Ectodermal cell (in vitro differentiated cells): ENCODE measurements at regions not wholly inside any gene's neighbourhood (a gene's known extent, or its start where the extent isn't known, plus 50 kb on each side); places are given as distances from the start of the nearest gene placed in this dataset.

ENCODE experiments used
- H3K27ac ChIP-seq: 2 replicates; pipeline ENCODE4 v1.7.0; 2013; ENCODE audit warnings: mild to moderate bottlenecking, low read depth, low read length; ENCODE audit not compliant: insufficient read depth, poor library complexity, severe bottlenecking
- H3K27me3 ChIP-seq: 2 replicates; pipeline ENCODE4 v1.7.0; 2013; ENCODE audit warnings: mild to moderate bottlenecking, low read length; ENCODE audit not compliant: insufficient read depth, control insufficient read depth, poor library complexity, severe bottlenecking
- H3K36me3 ChIP-seq: one replicate; pipeline ENCODE4 v1.7.0; 2013; ENCODE audit warnings: low read length; ENCODE audit not compliant: control insufficient read depth, insufficient read depth
- H3K4me1 ChIP-seq: one replicate; pipeline ENCODE4 v1.7.0; 2013; ENCODE audit warnings: low read length; ENCODE audit not compliant: control insufficient read depth, insufficient read depth
- H3K4me3 ChIP-seq: 2 replicates; pipeline ENCODE4 v1.7.0; 2013; ENCODE audit warnings: low read depth, low read length, control low read depth; ENCODE audit not compliant: insufficient read depth
- H3K9me3 ChIP-seq: 2 replicates; pipeline ENCODE4 v1.7.0; 2013; ENCODE audit warnings: mild to moderate bottlenecking, low read length, moderate library complexity; ENCODE audit not compliant: control insufficient read depth
- WGBS, 2 experiments: methylation state at CpG; one replicate each; pipeline ENCODE4 v1.1.7; 2013; ENCODE audit warnings: missing lambda C conversion rate in 2 of 2; 5-methylcytosine and 5-hydroxymethylcytosine counted together

DNA sequence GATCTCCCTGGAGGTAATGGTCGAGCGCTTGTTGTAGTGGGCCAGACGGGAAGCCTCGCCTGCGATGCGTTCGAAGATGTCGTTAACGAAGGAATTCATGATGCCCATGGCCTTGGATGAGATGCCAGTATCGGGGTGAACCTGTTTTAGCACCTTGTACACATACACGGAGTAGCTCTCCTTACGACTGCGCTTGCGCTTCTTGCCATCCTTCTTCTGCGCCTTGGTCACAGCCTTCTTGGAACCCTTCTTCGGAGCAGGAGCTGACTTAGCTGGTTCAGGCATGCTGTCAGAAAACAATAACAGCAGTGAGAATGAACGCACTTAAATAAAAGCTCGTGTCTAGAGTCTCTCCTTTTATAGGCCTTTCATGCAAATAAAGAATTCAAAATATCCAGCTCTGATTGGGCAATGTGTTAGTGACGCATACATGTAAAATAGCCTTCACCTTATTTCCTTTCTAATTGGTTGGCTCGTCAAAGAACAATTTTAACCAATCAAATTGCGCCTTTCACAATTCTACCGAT lies 129.2 kb downstream of the HFE start:
- H3K27ac ChIP-seq = peak overlapping the region; percentile 99
- H3K36me3 ChIP-seq = no peaks in the 10 kb centered on the region
- WGBS, 2 experiments = 5 to 7% methylated on average over 22 of the region's 22 CpGs
- H3K4me3 ChIP-seq = peak overlapping the region; percentile 84
- H3K4me1 ChIP-seq = peaks cover 3% of the 10 kb centered on the region
- no peaks in the 10 kb centered on the region for H3K27me3 ChIP-seq
- no peaks in the 10 kb centered on the region for H3K9me3 ChIP-seq

DNA sequence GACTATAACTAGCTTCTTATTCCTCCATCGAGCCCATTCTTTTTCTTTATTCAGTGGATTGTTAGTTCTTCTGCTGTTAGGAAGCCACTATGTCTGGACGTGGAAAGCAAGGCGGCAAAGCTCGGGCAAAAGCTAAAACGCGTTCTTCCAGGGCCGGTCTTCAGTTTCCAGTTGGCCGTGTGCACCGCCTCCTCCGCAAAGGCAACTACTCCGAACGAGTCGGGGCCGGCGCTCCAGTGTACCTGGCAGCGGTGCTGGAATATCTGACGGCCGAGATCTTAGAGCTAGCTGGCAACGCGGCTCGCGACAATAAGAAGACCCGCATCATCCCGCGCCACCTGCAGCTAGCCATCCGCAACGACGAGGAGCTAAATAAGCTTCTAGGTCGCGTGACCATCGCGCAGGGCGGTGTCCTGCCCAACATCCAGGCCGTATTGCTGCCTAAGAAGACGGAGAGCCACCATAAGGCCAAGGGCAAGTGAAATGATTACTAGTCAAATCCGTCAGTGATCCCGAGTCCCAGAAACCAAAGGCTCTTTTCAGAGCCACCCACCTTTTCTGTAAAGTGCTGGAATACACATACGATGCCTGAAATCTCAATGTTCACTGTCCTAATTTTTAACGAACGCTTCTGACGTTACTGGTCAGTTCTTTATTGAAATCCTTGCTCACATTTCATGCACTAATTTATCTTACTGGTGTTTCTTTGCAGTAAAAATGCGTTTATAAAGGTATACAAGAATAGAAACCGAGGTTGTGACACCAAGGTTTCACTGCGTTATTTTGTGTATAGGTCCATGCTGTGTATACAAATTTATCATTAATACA lies 129.9 kb downstream of the HFE start:
- Histone ChIP-seq H3K4me1 (peaks cover 3% of the 10 kb centered on the region), H3K36me3 (no peaks in the 10 kb centered on the region), H3K4me3 (peak overlapping the region; percentile 84), H3K27me3 (no peaks in the 10 kb centered on the region), H3K9me3 (no peaks in the 10 kb centered on the region), H3K27ac (peak overlapping the region; percentile 99)
- 0 to 2% methylated on average over 42 to 44 of the region's 44 CpGs for WGBS, 2 experiments

DNA sequence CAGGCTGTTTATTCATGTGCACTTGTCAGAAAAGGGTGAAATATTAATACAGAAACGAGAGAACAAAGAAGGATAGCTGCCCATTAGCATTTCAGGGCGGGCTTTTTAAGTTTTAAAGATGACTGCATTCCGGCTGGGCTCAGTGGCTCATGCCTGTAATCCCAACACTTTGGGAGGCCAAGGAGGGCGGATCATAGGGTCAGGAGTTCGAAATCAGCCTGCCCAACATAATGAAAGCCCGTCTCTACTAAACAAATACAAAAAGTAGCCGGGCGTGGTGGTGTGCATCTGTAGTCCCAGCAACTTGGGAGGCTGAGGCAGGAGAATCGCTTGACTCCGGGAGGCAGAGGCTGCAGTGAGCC lies 130.5 kb downstream of the HFE start:
- H3K4me3 ChIP-seq = peak overlapping the region; percentile 84
- H3K36me3 ChIP-seq = no peaks in the 10 kb centered on the region
- H3K27me3 ChIP-seq = no peaks in the 10 kb centered on the region
- no peaks in the 10 kb centered on the region for H3K9me3 ChIP-seq
- H3K27ac ChIP-seq = peak overlapping the region; percentile 99
- 12% methylated on average over 10 of the region's 10 CpGs for WGBS, 2 experiments
- peaks cover 7% of the 10 kb centered on the region for H3K4me1 ChIP-seq

DNA sequence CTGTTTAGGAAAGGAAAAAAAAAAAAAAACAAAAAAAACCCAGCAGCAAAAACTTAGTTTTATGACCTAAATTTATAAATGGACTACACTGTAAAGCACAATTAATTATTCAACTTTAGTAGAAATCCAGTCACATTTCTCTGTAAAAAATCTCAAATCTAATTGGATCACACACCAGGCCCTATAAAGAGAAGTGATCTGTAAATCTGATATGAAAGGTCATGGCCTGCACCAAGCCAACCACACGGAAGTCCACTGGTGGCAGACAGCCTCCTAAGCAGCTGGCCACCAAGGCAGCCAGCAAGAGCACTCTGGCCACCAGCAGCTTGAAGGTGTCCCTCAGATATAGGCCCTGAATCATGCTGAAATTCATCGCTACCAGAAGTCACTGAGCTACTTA lies 131.6 kb downstream of the HFE start:
- WGBS, 2 experiments = 88 to 89% methylated on average over 2 of the region's 2 CpGs
- H3K27ac ChIP-seq = no peak overlapping the region
- no peak overlapping the region for H3K4me3 ChIP-seq
- peaks cover 9% of the 10 kb centered on the region for H3K4me1 ChIP-seq
- no peaks in the 10 kb centered on the region for H3K27me3 ChIP-seq
- no peaks in the 10 kb centered on the region for H3K9me3 ChIP-seq
- H3K36me3 ChIP-seq = no peaks in the 10 kb centered on the region

DNA sequence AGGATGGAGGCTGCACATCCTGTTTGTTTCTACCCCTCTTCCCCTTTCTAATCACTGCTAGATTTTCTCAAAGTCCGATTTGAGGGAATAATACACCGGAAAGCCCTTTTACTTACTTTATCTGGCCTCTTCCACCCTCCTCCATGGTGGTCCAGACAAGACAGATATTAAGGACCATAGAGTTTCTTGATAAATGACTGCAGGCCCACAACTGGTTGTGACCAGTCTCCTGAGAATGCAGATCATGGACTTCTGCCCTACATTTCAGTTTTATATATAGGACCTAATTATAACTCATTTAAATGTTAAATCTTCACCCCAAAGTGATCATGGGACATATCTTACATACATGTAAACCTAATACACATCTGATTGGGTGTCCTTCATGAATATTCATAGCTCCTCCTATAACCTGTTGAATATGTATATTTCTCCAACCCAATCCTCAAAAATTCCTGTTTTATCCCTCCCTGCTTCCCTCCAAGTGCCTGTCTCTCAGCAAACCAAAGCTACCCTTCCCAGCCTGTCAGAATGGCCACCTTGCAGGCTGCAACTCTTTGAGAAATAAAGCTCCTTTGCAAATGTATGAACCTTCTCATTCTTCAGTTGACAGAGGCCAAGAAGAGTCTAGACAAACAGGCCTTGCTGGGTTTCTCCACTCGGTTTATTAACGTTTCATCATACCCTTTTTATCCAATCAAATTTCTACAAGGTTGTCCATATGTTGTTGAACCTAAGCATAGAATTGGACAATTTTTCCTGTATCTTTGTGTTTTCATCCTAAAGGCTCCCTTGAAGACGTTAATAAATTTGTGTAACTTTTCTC lies 133.1 kb downstream of the HFE start:
- Histone ChIP-seq H3K9me3 (no peaks in the 10 kb centered on the region), H3K4me3 (no peak overlapping the region), H3K27me3 (no peaks in the 10 kb centered on the region), H3K4me1 (peaks cover 9% of the 10 kb centered on the region), H3K27ac (no peak overlapping the region), H3K36me3 (no peaks in the 10 kb centered on the region)
- 83 to 88% methylated on average over 5 of the region's 5 CpGs for WGBS, 2 experiments

DNA sequence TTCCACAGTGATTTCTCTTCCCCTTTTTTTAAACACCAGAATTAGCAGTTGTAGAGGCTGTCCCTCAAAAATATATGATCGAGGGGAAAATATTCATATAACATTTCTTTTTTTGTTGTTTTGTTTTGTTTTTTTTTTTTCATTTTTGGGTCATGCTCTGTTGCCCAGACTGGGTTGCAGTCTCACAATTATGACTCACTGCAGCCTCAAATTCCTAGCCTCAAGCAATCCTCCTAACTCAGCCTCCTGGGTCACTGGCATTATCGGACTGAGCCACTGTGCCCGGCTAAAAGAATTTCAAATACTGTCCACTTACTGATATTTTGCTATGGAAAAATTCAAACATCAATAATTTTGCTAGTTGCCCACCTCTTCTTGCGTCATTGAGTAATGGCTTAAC lies 134.0 kb downstream of the HFE start:
- Histone ChIP-seq H3K27me3 (no peaks in the 10 kb centered on the region), H3K9me3 (no peaks in the 10 kb centered on the region), H3K36me3 (no peaks in the 10 kb centered on the region), H3K27ac (no peak overlapping the region), H3K4me1 (peaks cover 9% of the 10 kb centered on the region), H3K4me3 (no peak overlapping the region)
- 100% methylated on average over 2 to 3 of the region's 4 CpGs for WGBS, 2 experiments

DNA sequence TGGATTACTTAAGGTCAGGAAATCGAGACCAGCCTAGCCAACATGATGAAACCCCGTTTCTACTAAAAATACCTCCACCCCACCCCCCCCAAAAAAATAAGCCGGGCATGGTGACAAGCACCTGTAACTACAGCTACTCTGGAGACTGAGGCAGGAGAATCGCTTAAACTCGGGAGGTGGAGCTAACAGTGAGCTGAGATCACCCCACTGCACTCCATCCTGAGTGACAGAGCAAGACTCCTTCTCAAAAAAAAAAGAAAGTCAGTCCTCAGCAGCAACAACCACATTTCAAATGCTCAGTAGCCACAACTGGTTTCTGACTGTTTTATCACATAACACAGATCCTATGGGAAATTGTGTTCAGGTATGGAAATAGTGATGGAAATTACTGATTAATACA lies 135.3 kb downstream of the HFE start:
- Histone ChIP-seq H3K27ac (no peak overlapping the region), H3K27me3 (no peaks in the 10 kb centered on the region), H3K4me3 (no peak overlapping the region), H3K9me3 (no peaks in the 10 kb centered on the region), H3K4me1 (peaks cover 16% of the 10 kb centered on the region), H3K36me3 (no peaks in the 10 kb centered on the region)
- 47 to 58% methylated on average over 5 of the region's 5 CpGs for WGBS, 2 experiments

DNA sequence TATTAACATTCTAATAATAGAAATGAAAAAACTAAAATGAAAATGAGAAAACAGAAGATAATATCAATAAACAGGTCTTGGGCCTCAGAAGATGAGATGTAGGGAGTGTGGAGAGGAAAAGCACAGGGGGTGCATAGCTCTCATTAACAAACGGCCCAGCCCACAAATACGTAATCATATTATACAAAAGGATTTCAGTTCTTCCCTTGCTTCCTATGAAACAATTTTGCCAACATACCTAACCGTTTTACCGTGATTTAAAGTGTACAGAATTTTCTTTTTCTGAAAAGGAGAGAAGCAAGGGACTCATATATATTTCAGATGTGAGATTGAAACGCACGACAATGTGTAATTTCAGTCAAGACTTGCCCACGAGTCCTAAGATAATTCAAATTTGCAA lies 136.0 kb downstream of the HFE start:
- no peaks in the 10 kb centered on the region for H3K27me3 ChIP-seq
- H3K4me1 ChIP-seq = peaks cover 16% of the 10 kb centered on the region
- H3K4me3 ChIP-seq = peak overlapping the region; percentile 65
- H3K27ac ChIP-seq = peak overlapping the region; percentile 99
- WGBS, 2 experiments = 27 to 29% methylated on average over 4 to 6 of the region's 7 CpGs
- H3K9me3 ChIP-seq = no peaks in the 10 kb centered on the region
- no peaks in the 10 kb centered on the region for H3K36me3 ChIP-seq

DNA sequence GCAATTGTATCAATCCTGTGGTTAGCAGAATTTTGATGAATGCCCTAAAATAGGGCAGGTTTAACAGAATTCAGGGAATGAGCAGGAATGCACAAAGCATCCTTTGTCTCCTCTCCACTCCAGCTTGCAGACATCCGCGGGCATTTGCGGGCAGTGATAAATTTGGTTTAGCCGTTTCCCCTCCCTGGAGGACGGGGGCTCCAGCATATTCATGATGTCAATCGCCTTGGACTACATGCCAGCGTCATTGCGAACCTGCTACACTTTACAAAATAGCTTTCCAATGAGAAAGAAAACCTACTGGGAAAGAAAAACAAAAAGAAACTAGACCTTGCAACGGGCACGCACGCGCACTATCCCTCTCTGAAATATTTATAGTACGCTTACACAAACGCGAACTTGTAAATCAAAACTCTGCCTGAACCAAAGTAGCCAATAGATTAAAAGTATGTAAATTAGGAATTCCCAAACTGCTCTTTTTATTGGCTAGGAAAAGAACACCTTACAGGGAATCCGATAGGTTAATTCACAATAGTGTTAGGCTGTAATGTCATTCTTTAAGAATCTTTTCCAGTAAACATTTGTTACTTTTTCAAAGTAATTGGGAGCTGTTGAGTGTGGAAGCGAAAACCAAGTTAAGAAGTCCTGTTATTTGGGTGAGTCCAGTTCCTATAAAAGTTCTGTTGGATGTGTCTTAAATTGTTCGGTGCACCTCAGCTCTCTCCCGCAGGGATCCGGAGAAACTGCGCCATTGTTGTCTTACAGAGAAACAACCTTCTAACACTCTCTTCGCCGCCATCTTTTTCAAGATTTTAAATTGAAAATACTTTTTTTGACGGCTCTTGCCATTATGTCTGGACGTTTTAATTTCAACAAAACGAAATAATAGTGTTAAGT lies 136.7 kb downstream of the HFE start:
- Histone ChIP-seq H3K27me3 (no peaks in the 10 kb centered on the region), H3K36me3 (no peaks in the 10 kb centered on the region), H3K4me3 (peak overlapping the region; percentile 65), H3K9me3 (no peaks in the 10 kb centered on the region), H3K27ac (peak overlapping the region; percentile 99), H3K4me1 (peaks cover 14% of the 10 kb centered on the region)
- 11 to 23% methylated on average over 16 to 26 of the region's 26 CpGs for WGBS, 2 experiments
